Epidermal melanocyte (primary cell): ENCODE measurements at regions not wholly inside any gene's neighbourhood (a gene's known extent, or its start where the extent isn't known, plus 50 kb on each side); places are given as distances from the start of the nearest gene placed in this dataset.
A peak's percentile ranks its signal among the peaks of the same experiment; 100 is the strongest.
"Not testable (repeated sequence)": the region's sequence is repeated elsewhere in the genome, so short reads cannot be mapped to it uniquely, and the experiment has no call there.

Source experiments
- DNase-seq: peaks from one replicate; pipeline ENCODE4 v3.0.0; 2011; ENCODE audit warnings: low spot score; ENCODE audit not compliant: insufficient read length

- peak; percentile 20 for DNase-seq
Observed at GRCh38 chr4:100340512-100341485, 150.5 kb upstream of the DDIT4L start.

GRCh38 chr4:100339870-100340269 is 149.6 kb upstream of the DDIT4L start:
- no peak for DNase-seq

- not testable (repeated sequence) for DNase-seq
Observed at GRCh38 chr4:100333491-100333890, 143.2 kb upstream of the DDIT4L start.

GRCh38 chr4:100317032-100317864 is 127.0 kb upstream of the DDIT4L start:
- no peak for DNase-seq

GRCh38 chr4:100314057-100314456 is 123.8 kb upstream of the DDIT4L start:
- no peak for DNase-seq

- no peak for DNase-seq
Observed at GRCh38 chr4:100312615-100313350, 122.5 kb upstream of the DDIT4L start.

- no peak for DNase-seq
Observed at GRCh38 chr4:100311181-100311580, 120.9 kb upstream of the DDIT4L start.

GRCh38 chr4:100306018-100306417 is 115.8 kb upstream of the DDIT4L start:
- DNase-seq, result no peak

GRCh38 chr4:100302061-100303026 is 112.1 kb upstream of the DDIT4L start:
- no peak for DNase-seq

GRCh38 chr4:100299046-100299840 is 109.0 kb upstream of the DDIT4L start:
- DNase-seq, result no peak

GRCh38 chr4:100295792-100296191 is 105.5 kb upstream of the DDIT4L start:
- no peak for DNase-seq

- DNase-seq, result no peak
Observed at GRCh38 chr4:100294356-100294755, 104.1 kb upstream of the DDIT4L start.

GRCh38 chr4:100290585-100290984 is 100.3 kb upstream of the DDIT4L start:
- DNase-seq, result no peak

GRCh38 chr4:100289946-100290345 is 99.7 kb upstream of the DDIT4L start:
- DNase-seq, result no peak

- DNase-seq, result no peak
Observed at GRCh38 chr4:100289530-100289888, 99.2 kb upstream of the DDIT4L start.

- no peak for DNase-seq
Observed at GRCh38 chr4:100288811-100289529, 98.7 kb upstream of the DDIT4L start.

GRCh38 chr4:100288161-100288560 is 97.9 kb upstream of the DDIT4L start:
- no peak for DNase-seq

GRCh38 chr4:100287534-100287933 is 97.3 kb upstream of the DDIT4L start:
- DNase-seq, result no peak

GRCh38 chr4:100286636-100287035 is 96.4 kb upstream of the DDIT4L start:
- no peak for DNase-seq
